IMR-90 (cell line): ENCODE measurements at regions not wholly inside any gene's neighbourhood (a gene's known extent, or its start where the extent isn't known, plus 50 kb on each side); places are given as distances from the start of the nearest gene placed in this dataset.
"Not testable (repeated sequence)": the region's sequence is repeated elsewhere in the genome, so short reads cannot be mapped to it uniquely, and the experiment has no call there.

Experiments
- ATAC-seq: fragments of 200-7000 bp; cut with Tn5 transposase; 2 replicates; pipeline ENCODE4 v1.9.1; 2020; ENCODE audit warnings: low read depth, mild to moderate bottlenecking, moderate library complexity
- BruUV-seq: library from RNA; stranded (reverse); fragments of 400-500 nt; replicated peaks from 2 replicates; lab custom pipeline; 2021; lab: Mats Ljungman, UMichigan
- CTCF ChIA-PET: fragments of 300-600 bp; formaldehyde crosslinking; extraction: SDS; loops from one replicate; lab custom pipeline; 2021; ENCODE audit warnings: antibody characterized with exemption; lab: Yijun Ruan, JAX
- POLR2A ChIA-PET: fragments of 300-600 bp; sonication (Branson Sonifier 250); formaldehyde crosslinking; loops from one replicate; lab custom pipeline; 2022; ENCODE audit warnings: antibody characterized with exemption; ENCODE audit not compliant: unreplicated experiment; lab: Charles Lee
- DNase-seq: peaks from one replicate; pipeline ENCODE4 v3.0.0; 2013
- H2AFZ ChIP-seq: replicated peaks from 2 replicates; pipeline ENCODE3; 2013; ENCODE audit warnings: low read length, mild to moderate bottlenecking; ENCODE audit not compliant: poor library complexity
- H2AK5ac ChIP-seq: 2 replicates; pipeline ENCODE4 v1.6.1; 2013; ENCODE audit warnings: low read depth, low read length, inconsistent platforms
- H2AK9ac ChIP-seq: replicated peaks from 2 replicates; pipeline ENCODE3; 2013; ENCODE audit warnings: mild to moderate bottlenecking, low read depth, low read length, moderate library complexity; ENCODE audit not compliant: poor library complexity
- H2BK120ac ChIP-seq: 2 replicates; pipeline ENCODE4 v1.6.1; 2013; ENCODE audit warnings: low read depth, low read length, inconsistent platforms
- H2BK15ac ChIP-seq: 3 replicates; pipeline ENCODE4 v1.6.1; 2013; ENCODE audit warnings: low read depth, low read length, inconsistent platforms
- H2BK20ac ChIP-seq: 2 replicates; pipeline ENCODE4 v1.6.1; 2013; ENCODE audit warnings: low read depth, mild to moderate bottlenecking, inconsistent platforms, low read length, moderate library complexity
- H2BK5ac ChIP-seq: 2 replicates; pipeline ENCODE4 v1.6.1; 2013; ENCODE audit warnings: mild to moderate bottlenecking, low read depth, low read length, inconsistent platforms; ENCODE audit not compliant: poor library complexity, severe bottlenecking
- H3K14ac ChIP-seq: replicated peaks from 2 replicates; pipeline ENCODE4 v1.6.1; 2013; ENCODE audit warnings: low read depth, low read length, inconsistent platforms
- H3K18ac ChIP-seq: 2 replicates; pipeline ENCODE4 v1.6.1; 2013; ENCODE audit warnings: low read depth, low read length, control low read depth
- H3K23ac ChIP-seq: 2 replicates; pipeline ENCODE4 v1.6.1; 2013; ENCODE audit warnings: low read depth, low read length, inconsistent platforms
- H3K27ac ChIP-seq: 2 replicates; pipeline ENCODE4 v1.5.1; 2013; ENCODE audit warnings: mild to moderate bottlenecking, control low read depth, low read length; ENCODE audit not compliant: insufficient read depth
- H3K27me3 ChIP-seq: 2 replicates; pipeline ENCODE4 v1.6.1; 2013; ENCODE audit warnings: low read length; ENCODE audit not compliant: control insufficient read depth, insufficient read depth
- H3K36me3 ChIP-seq: 2 replicates; pipeline ENCODE4 v1.6.1; 2013; ENCODE audit warnings: low read length, mixed read lengths; ENCODE audit not compliant: control insufficient read depth, insufficient read depth
- H3K4ac ChIP-seq: 2 replicates; pipeline ENCODE4 v1.6.1; 2013; ENCODE audit warnings: low read depth, low read length, inconsistent platforms
- H3K4me1 ChIP-seq: 2 replicates; pipeline ENCODE4 v1.6.1; 2013; ENCODE audit warnings: low read length, mixed read lengths; ENCODE audit not compliant: control insufficient read depth, insufficient read depth
- H3K4me2 ChIP-seq: 2 replicates; pipeline ENCODE4 v1.6.1; 2013; ENCODE audit warnings: low read depth, mild to moderate bottlenecking, control low read depth, low read length, moderate library complexity
- H3K4me3 ChIP-seq: 2 replicates; pipeline ENCODE4 v1.5.1; 2013; ENCODE audit warnings: low read depth, mild to moderate bottlenecking, control low read depth, low read length, moderate library complexity; ENCODE audit not compliant: insufficient read depth
- H3K56ac ChIP-seq: 2 replicates; pipeline ENCODE4 v1.6.1; 2013; ENCODE audit warnings: low read length, inconsistent platforms; ENCODE audit not compliant: insufficient read depth; ENCODE audit errors: extremely low read depth
- H3K79me1 ChIP-seq, 2 experiments: 2 replicates each; pipeline ENCODE4 v1.6.1; 2013; ENCODE audit warnings: low read length in 2 of 2, inconsistent platforms in 1 of 2, low read depth in 1 of 2
- H3K9ac ChIP-seq: 2 replicates; pipeline ENCODE4 v1.6.1; 2013; ENCODE audit warnings: low read depth, low read length, control low read depth
- H3K9me1 ChIP-seq: 2 replicates; pipeline ENCODE4 v1.6.1; 2013; ENCODE audit warnings: low read length, inconsistent platforms; ENCODE audit not compliant: insufficient read depth
- H3K9me3 ChIP-seq: 2 replicates; pipeline ENCODE4 v1.6.1; 2013; ENCODE audit warnings: low read length; ENCODE audit not compliant: control insufficient read depth, insufficient read depth
- H4K20me1 ChIP-seq: 2 replicates; pipeline ENCODE4 v1.6.1; 2013; ENCODE audit warnings: low read length, inconsistent platforms; ENCODE audit not compliant: insufficient read depth
- H4K5ac ChIP-seq: 2 replicates; pipeline ENCODE4 v1.6.1; 2013; ENCODE audit warnings: mild to moderate bottlenecking, low read depth, low read length, control low read depth
- H4K8ac ChIP-seq, 2 experiments: 2 replicates each; pipeline ENCODE4 v1.6.1; 2013; ENCODE audit warnings: low read depth in 2 of 2, low read length in 2 of 2, control low read depth in 1 of 2, inconsistent platforms in 1 of 2
- H4K91ac ChIP-seq: 2 replicates; pipeline ENCODE4 v1.6.1; 2013; ENCODE audit warnings: low read depth, low read length, inconsistent platforms; ENCODE audit not compliant: insufficient read depth
- WGBS, 2 experiments: methylation state at CpG; one replicate each; pipeline versions ENCODE4 v1.1.5 to v1.1.7; 2013; ENCODE audit warnings: missing lambda C conversion rate in 2 of 2; ENCODE audit not compliant: insufficient read length in 1 of 2; ENCODE audit errors: extremely low coverage in 2 of 2; 5-methylcytosine and 5-hydroxymethylcytosine counted together
- dilution Hi-C: fragments of 300-500 bp; cut with HindIII; formaldehyde crosslinking; loops from one replicate; pipeline ENCODE4 v1.14.3; 2018; ENCODE audit warnings: low sequenced_read_pairs; ENCODE audit not compliant: unreplicated experiment
- in situ Hi-C: fragments of 300-500 bp; cut with MboI; formaldehyde crosslinking; loops from 3 replicates; pipeline ENCODE4 v1.14.3; 2019; ENCODE audit warnings: low sequenced_read_pairs, inconsistent platforms, mixed read lengths
- intact Hi-C: fragments of 100-400 bp; cut with micrococcal nuclease; formaldehyde crosslinking; loops from 2 replicates; pipeline ENCODE4 v1.10.0; 2022

DNA sequence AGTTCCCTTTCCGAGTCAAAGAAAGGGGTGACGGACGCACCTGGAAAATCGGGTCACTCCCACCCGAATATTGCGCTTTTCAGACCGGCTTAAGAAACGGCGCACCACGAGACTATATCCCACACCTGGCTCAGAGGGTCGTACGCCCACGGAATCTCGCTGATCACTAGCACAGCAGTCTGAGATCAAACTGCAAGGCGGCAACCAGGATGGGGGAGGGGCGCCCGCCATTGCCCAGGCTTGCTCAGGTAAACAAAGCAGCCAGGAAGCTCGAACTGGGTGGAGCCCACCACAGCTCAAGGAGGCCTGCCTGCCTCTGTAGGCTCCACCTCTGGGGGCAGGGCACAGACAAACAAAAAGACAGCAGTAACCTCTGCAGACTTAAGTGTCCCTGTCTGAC is 86.3 kb downstream of the SHOX2 start:
- H4K8ac ChIP-seq, H2BK120ac ChIP-seq, H2AK5ac ChIP-seq, H3K4me2 ChIP-seq, H3K18ac ChIP-seq, CTCF ChIA-PET, H3K4me3 ChIP-seq, BruUV-seq, H2AFZ ChIP-seq, in situ Hi-C loops, H2BK5ac ChIP-seq, POLR2A ChIA-PET, H3K56ac ChIP-seq, H3K9me1 ChIP-seq, H3K14ac ChIP-seq, H4K20me1 ChIP-seq, H4K91ac ChIP-seq, H3K27ac ChIP-seq, H3K9ac ChIP-seq, H3K79me1 ChIP-seq, H3K36me3 ChIP-seq, H3K27me3 ChIP-seq, H3K4me1 ChIP-seq, H3K23ac ChIP-seq, H2AK9ac ChIP-seq, ATAC-seq, dilution Hi-C loops, intact Hi-C loops, H4K5ac ChIP-seq, H3K9me3 ChIP-seq, H3K4ac ChIP-seq, H2BK15ac ChIP-seq, DNase-seq, H2BK20ac ChIP-seq: not testable (repeated sequence)
- WGBS, 2 experiments, result no CpG with 5 or more reads among the region's 18 CpGs
